ENCODE measurements at regions not wholly inside any gene's neighbourhood (a gene's known extent, or its start where the extent isn't known, plus 50 kb on each side); places are given as distances from the start of the nearest gene placed in this dataset.

- TF ChIP-seq CTCF (IDR thresholded peaks at IDR 0.05; ENCODE audit: low read length) (no peak), EZH2 (IDR thresholded peaks at IDR 0.05; ENCODE audit: borderline replicate concordance, low read length) (no peak)
These were observed 244.7 kb downstream of the KCNS3 start for GRCh38 chr2:18123211-18123570.
